CD8-positive, alpha-beta memory T cell (primary cell): ENCODE measurements at regions not wholly inside any gene's neighbourhood (a gene's known extent, or its start where the extent isn't known, plus 50 kb on each side); places are given as distances from the start of the nearest gene placed in this dataset.
A peak's percentile ranks its signal among the peaks of the same experiment; 100 is the strongest.
"Not testable (repeated sequence)": the region's sequence is repeated elsewhere in the genome, so short reads cannot be mapped to it uniquely, and the experiment has no call there.

Experiments
- CTCF ChIA-PET: fragments of 350-600 bp; sonication (Branson Sonifier 250); formaldehyde crosslinking; loops from one replicate; lab custom pipeline; 2021; ENCODE audit warnings: antibody characterized with exemption; lab: Charles Lee
- POLR2A ChIA-PET: fragments of 350-600 bp; sonication (Branson Sonifier 250); formaldehyde crosslinking; loops from one replicate; lab custom pipeline; 2021; ENCODE audit warnings: antibody characterized with exemption; lab: Charles Lee
- DNase-seq, 5 donors: peaks; one replicate each; pipeline versions ENCODE4 v3.0.0 to v3.0.0-alpha.2; 2020 to 2022; ENCODE audit warnings: mixed read lengths in 1 of 5
- H3K27ac ChIP-seq: one replicate; pipeline ENCODE4 v1.7.0; 2013; ENCODE audit warnings: low read depth, mild to moderate bottlenecking, low read length, moderate library complexity
- H3K27me3 ChIP-seq: 2 replicates; pipeline ENCODE4 v1.7.0; 2013; ENCODE audit warnings: low read length, mild to moderate bottlenecking; ENCODE audit not compliant: insufficient read depth, poor library complexity, severe bottlenecking
- H3K36me3 ChIP-seq: 2 replicates; pipeline ENCODE4 v1.7.0; 2013; ENCODE audit warnings: mild to moderate bottlenecking, low read length, moderate library complexity; ENCODE audit not compliant: insufficient read depth
- H3K4me1 ChIP-seq: 2 replicates; pipeline ENCODE4 v1.7.0; 2013; ENCODE audit warnings: mild to moderate bottlenecking, low read length, moderate library complexity; ENCODE audit not compliant: insufficient read depth
- H3K4me3 ChIP-seq: 2 replicates; pipeline ENCODE4 v1.7.0; 2013; ENCODE audit warnings: mild to moderate bottlenecking, low read length
- H3K9me3 ChIP-seq: 2 replicates; pipeline ENCODE4 v1.7.0; 2013; ENCODE audit warnings: mild to moderate bottlenecking, low read length
- H3K27ac Mint-ChIP-seq, 8 donors: one replicate each; pipeline ENCODE4 v1.8.0; 2020 to 2021; ENCODE audit warnings: mixed read lengths in 8 of 8, mild to moderate bottlenecking in 6 of 8, inconsistent platforms in 3 of 8, moderate library complexity in 3 of 8
- H3K27me3 Mint-ChIP-seq, 2 donors: one replicate each; pipeline ENCODE4 v1.8.0; 2020 to 2021; ENCODE audit warnings: mixed read lengths in 2 of 2, mild to moderate bottlenecking in 1 of 2, moderate library complexity in 1 of 2
- H3K36me3 Mint-ChIP-seq, 3 donors: one replicate each; pipeline ENCODE4 v1.8.0; 2020 to 2021; ENCODE audit warnings: mixed read lengths in 3 of 3, inconsistent platforms in 1 of 3, mild to moderate bottlenecking in 1 of 3
- H3K4me1 Mint-ChIP-seq, 3 donors: one replicate each; pipeline ENCODE4 v1.8.0; 2020 to 2021; ENCODE audit warnings: mixed read lengths in 3 of 3, inconsistent platforms in 1 of 3, mild to moderate bottlenecking in 1 of 3
- H3K4me3 Mint-ChIP-seq, 7 donors: one replicate each; pipeline ENCODE4 v1.8.0; 2020 to 2021; ENCODE audit warnings: mixed read lengths in 7 of 7, mild to moderate bottlenecking in 6 of 7, moderate library complexity in 4 of 7, inconsistent platforms in 2 of 7
- H3K9me3 Mint-ChIP-seq, 5 donors: one replicate each; pipeline ENCODE4 v1.8.0; 2020 to 2022; ENCODE audit warnings: mixed read lengths in 5 of 5, mild to moderate bottlenecking in 3 of 5, moderate library complexity in 2 of 5, inconsistent platforms in 1 of 5

DNA sequence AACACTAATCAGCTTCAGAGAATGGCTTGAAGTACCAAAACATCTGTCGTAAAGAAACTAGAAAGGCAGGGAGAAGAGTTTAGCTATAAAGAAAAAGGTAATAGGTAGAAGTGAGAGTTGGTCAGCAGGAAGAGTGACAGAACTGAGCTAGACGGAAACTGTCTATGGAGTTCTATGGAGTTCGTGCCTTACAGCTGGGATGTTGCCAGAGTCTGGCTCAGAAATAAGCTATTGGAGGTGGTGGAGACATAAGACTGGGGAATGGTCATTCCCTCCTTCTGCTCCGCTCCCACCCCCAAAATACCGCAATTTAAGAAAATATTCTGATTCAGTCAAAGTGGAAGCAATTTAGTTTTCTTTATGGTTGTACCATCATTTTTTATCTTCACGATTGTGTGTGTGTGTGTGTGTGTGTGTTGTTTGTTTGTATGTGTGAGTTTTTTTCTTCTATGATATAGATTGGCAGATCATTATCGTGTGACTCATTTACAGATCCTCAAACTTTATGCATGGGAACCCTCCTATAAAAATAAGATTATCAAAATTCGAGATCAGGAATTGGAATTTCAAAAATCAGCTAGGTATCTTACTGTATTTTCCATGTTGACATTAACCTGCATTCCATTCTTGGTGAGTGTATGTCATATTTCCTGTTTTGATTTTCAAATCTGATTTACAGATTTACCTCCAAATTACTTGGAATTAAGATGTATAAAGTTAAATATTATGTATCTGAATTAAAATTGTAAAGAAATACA lies 79.0 kb downstream of the HSPA13 start:
- H3K4me1 ChIP-seq: no peaks in the 10 kb centered on the region
- DNase-seq: no peak
- no peaks in the 10 kb centered on the region for H3K36me3 ChIP-seq
- Mint-ChIP-seq H3K4me3 (no peak overlapping the region), H3K27ac (no peak overlapping the region), H3K4me1 (no peaks in the 10 kb centered on the region), H3K9me3 (no peaks in the 10 kb centered on the region), H3K27me3 (peaks cover 2 to 10% of the 10 kb centered on the region in 2 donors), H3K36me3 (no peaks in the 10 kb centered on the region)
- no peak overlapping the region for H3K4me3 ChIP-seq
- no peaks in the 10 kb centered on the region for H3K9me3 ChIP-seq
- H3K27me3 ChIP-seq: no peaks in the 10 kb centered on the region
- ChIA-PET CTCF (no interaction called here), POLR2A (no interaction called here)
- H3K27ac ChIP-seq: no peak overlapping the region

DNA sequence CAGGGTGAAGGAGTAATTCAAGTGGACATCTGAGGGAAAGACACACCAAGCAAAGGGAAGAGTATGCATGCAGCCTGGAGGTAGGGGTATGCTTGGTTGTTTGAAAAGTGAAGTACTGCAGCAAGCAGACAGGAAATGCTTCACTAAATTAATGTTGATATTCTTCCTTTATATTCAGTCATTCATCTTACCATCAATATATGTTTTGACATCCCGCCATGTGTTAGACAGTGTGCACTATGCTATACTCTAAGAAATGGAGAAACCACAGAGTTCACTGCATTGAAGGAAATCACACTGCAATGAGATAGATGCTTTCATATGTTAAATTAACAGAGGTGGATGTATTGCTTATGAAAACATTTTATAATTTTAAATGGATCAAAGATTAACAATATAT lies 82.9 kb downstream of the HSPA13 start:
- Histone ChIP-seq H3K27me3 (no peaks in the 10 kb centered on the region), H3K4me1 (no peaks in the 10 kb centered on the region), H3K36me3 (no peaks in the 10 kb centered on the region), H3K27ac (no peak overlapping the region), H3K4me3 (no peak overlapping the region), H3K9me3 (no peaks in the 10 kb centered on the region)
- H3K27me3 Mint-ChIP-seq: peaks cover 0 to 14% of the 10 kb centered on the region in 2 donors
- H3K27ac Mint-ChIP-seq: no peak overlapping the region
- ChIA-PET CTCF (no interaction called here), POLR2A (no interaction called here)
- DNase-seq: no peak
- H3K9me3 Mint-ChIP-seq: no peaks in the 10 kb centered on the region
- H3K4me3 Mint-ChIP-seq: no peak overlapping the region
- no peaks in the 10 kb centered on the region for H3K36me3 Mint-ChIP-seq
- no peaks in the 10 kb centered on the region for H3K4me1 Mint-ChIP-seq

DNA sequence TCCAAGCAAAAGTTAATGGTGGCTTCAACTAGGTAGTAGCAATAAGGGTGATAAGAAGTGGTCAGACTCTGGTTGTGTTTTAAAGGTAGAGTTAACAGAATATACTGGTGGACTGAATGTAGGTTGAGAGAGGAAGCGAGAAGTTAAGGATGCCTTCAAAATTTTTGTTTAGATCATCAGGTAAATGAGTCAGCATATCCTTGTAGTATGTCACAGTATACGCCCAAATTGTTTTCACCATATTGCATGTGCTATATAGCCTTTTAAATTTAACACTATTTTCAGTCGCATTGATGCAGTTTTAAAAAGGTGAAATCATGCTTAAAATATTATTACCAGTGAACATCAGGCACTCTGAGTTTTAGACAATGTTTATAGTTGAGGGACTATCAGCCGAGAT lies 74.6 kb downstream of the RBM11 start:
- no peak overlapping the region for H3K4me3 ChIP-seq
- ChIA-PET CTCF (no interaction called here), POLR2A (no interaction called here)
- no peaks in the 10 kb centered on the region for H3K36me3 ChIP-seq
- H3K36me3 Mint-ChIP-seq: no peaks in the 10 kb centered on the region
- H3K9me3 ChIP-seq: no peaks in the 10 kb centered on the region
- peaks cover 0 to 3% of the 10 kb centered on the region in 2 donors for H3K27me3 Mint-ChIP-seq
- H3K4me3 Mint-ChIP-seq: no peak overlapping the region
- no peak for DNase-seq
- no peak overlapping the region for H3K27ac Mint-ChIP-seq
- no peaks in the 10 kb centered on the region for H3K4me1 ChIP-seq
- no peaks in the 10 kb centered on the region for H3K9me3 Mint-ChIP-seq
- H3K27ac ChIP-seq: no peak overlapping the region
- H3K4me1 Mint-ChIP-seq: no peaks in the 10 kb centered on the region
- H3K27me3 ChIP-seq: no peaks in the 10 kb centered on the region

DNA sequence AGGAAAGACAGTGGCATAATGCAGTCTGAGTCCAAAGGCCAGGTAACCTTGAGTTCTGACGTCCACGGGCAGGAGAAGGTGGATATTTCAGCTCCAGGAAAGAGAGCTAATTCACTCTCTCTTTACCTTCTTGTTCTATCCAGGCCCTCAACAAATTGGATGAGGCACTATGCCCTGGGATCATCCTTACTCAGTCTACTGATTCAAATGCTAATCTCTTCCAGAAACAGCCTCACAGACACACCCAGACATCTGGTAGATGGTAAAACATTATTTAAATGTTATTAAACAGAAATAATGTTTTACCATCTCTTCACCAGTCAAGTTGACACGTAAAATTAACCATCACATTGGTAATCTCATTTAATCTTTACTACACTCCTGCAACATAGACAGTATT lies 73.0 kb downstream of the RBM11 start:
- Histone ChIP-seq H3K4me3 (no peak overlapping the region), H3K27ac (no peak overlapping the region), H3K9me3 (no peaks in the 10 kb centered on the region), H3K27me3 (no peaks in the 10 kb centered on the region), H3K4me1 (no peaks in the 10 kb centered on the region), H3K36me3 (no peaks in the 10 kb centered on the region)
- DNase-seq: no peak
- no peaks in the 10 kb centered on the region for H3K4me1 Mint-ChIP-seq
- H3K36me3 Mint-ChIP-seq: no peaks in the 10 kb centered on the region
- H3K27me3 Mint-ChIP-seq: peaks cover 0 to 3% of the 10 kb centered on the region in 2 donors
- no peaks in the 10 kb centered on the region for H3K9me3 Mint-ChIP-seq
- no peak overlapping the region for H3K4me3 Mint-ChIP-seq
- ChIA-PET POLR2A (no interaction called here), CTCF (no interaction called here)
- H3K27ac Mint-ChIP-seq: no peak overlapping the region

DNA sequence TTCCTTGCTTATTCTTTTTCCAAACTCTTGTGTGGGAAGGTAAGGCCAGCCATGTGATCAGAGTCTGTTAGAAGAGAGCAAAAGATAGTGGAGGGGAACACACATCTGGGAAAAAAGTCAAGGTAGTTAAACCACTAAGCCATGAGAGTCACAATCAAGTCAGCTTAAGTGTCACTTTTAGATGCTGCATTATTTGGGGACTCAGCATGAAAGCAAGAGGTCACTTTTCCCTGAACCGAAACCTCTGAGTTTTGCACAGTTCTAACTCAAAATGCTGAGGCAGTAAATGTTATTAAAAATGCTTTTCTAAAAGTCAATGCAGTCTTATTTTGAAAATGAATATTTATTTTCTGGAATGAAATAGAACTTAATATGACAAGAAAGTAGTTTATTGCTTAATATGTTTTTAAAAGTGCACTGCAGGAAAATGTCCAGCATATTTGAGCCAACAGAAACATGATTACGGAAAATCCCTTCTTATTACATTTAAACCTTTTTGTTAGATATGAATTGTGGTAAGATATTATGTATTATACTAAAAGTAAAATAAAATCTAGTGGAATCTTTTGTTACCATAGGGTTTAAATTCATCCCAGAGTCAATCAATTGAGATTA lies 69.3 kb downstream of the RBM11 start:
- Mint-ChIP-seq H3K9me3 (no peaks in the 10 kb centered on the region), H3K4me1 (peaks cover 2 to 7% (median 4%) of the 10 kb centered on the region in 3 donors), H3K27me3 (peaks cover 3 to 8% of the 10 kb centered on the region in 2 donors), H3K36me3 (no peaks in the 10 kb centered on the region), H3K27ac (no peak overlapping the region), H3K4me3 (no peak overlapping the region)
- ChIA-PET CTCF (no interaction called here), POLR2A (no interaction called here)
- DNase-seq: no peak
- no peaks in the 10 kb centered on the region for H3K4me1 ChIP-seq
- no peaks in the 10 kb centered on the region for H3K27me3 ChIP-seq
- no peaks in the 10 kb centered on the region for H3K36me3 ChIP-seq
- no peaks in the 10 kb centered on the region for H3K9me3 ChIP-seq
- no peak overlapping the region for H3K27ac ChIP-seq
- no peak overlapping the region for H3K4me3 ChIP-seq

DNA sequence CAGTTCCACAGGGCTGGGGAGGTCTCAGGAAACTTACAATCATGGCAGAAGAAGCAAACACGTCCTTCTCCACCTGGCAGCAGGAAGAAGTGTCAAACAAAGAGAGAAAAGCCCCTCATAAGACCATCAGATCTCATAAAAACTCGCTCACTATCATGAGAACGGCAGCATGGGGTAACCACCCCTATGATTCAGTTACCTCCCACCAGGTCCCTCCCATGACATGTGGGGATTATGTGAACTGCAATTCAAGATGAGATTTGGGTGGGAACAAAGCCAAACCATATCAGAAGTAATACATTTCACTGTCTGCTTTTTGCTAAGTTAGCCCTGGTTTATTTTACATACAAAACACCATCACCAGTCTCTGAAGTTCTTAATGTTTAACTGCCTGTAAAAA lies 68.5 kb downstream of the RBM11 start:
- Mint-ChIP-seq H3K4me1 (peaks cover 2 to 7% (median 4%) of the 10 kb centered on the region in 3 donors), H3K4me3 (no peak overlapping the region), H3K9me3 (no peaks in the 10 kb centered on the region), H3K27ac (no peak overlapping the region), H3K36me3 (no peaks in the 10 kb centered on the region), H3K27me3 (peaks cover 3 to 12% of the 10 kb centered on the region in 2 donors)
- no peaks in the 10 kb centered on the region for H3K9me3 ChIP-seq
- no peaks in the 10 kb centered on the region for H3K36me3 ChIP-seq
- ChIA-PET CTCF (no interaction called here), POLR2A (no interaction called here)
- no peak overlapping the region for H3K4me3 ChIP-seq
- no peaks in the 10 kb centered on the region for H3K4me1 ChIP-seq
- DNase-seq: no peak
- H3K27ac ChIP-seq: no peak overlapping the region
- no peaks in the 10 kb centered on the region for H3K27me3 ChIP-seq

DNA sequence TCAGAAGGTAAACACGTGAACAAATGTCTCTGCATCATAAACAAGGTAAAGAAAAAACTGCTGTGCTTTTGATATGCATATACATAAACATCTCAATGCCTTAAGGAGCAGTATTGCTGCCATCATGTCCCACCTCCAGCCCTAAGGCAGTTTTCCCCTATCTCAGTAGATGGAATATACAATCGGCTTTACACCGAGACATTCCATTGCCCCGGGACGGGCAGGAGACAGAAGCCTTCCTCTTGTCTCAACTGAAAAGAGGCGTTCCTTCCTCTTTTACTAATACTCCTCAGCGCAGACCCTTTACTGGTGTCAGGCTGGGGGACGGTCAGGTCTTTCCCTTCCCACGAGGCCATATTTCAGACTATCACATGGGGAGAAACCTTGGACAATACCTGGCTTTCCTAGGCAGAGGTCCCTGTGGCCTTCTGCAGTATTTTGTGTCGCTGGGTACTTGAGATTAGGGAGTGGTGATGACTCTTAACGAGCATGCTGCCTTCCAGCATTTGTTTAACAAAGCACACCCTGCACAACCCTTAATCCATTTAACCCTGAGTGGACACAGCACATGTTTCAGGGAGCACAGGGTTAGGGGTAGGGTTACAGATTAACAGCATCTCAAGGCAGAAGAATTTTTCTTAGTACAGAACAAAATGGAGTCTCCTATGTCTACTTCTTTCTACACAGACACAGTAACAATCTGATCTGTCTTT lies 65.4 kb downstream of the RBM11 start:
- H3K4me1 ChIP-seq, H3K27ac Mint-ChIP-seq, H3K4me3 ChIP-seq, DNase-seq, H3K4me1 Mint-ChIP-seq, H3K36me3 ChIP-seq, H3K9me3 Mint-ChIP-seq, H3K27me3 ChIP-seq, H3K36me3 Mint-ChIP-seq, H3K27ac ChIP-seq, POLR2A ChIA-PET, H3K9me3 ChIP-seq, CTCF ChIA-PET: not testable (repeated sequence)
- H3K27me3 Mint-ChIP-seq: peaks cover 6 to 17% of the 10 kb centered on the region in 2 donors
- peak overlapping the region in 2 of 7 donors; percentile 7 to 56 for H3K4me3 Mint-ChIP-seq
